ENCODE measurements at regions not wholly inside any gene's neighbourhood (a gene's known extent, or its start where the extent isn't known, plus 50 kb on each side); places are given as distances from the start of the nearest gene placed in this dataset.

- H3K4me3 ChIP-seq (ENCODE audit: low read length) = no peak overlapping the region
- no peak for DNase-seq (ENCODE audit: low read depth)
- no peak for TF ChIP-seq CTCF (conservative IDR thresholded peaks at IDR 0.05; ENCODE audit: low read depth, low read length)
These were observed 125.8 kb downstream of the CTH start for GRCh38 chr1:70536708-70537366.

- no peak for DNase-seq (ENCODE audit: low read depth)
- no peak for TF ChIP-seq CTCF (conservative IDR thresholded peaks at IDR 0.05; ENCODE audit: low read depth, low read length)
- H3K4me3 ChIP-seq (ENCODE audit: low read length) = no peak overlapping the region
These were observed 126.7 kb downstream of the CTH start for GRCh38 chr1:70537788-70538187.

- no peak for TF ChIP-seq CTCF (conservative IDR thresholded peaks at IDR 0.05; ENCODE audit: low read depth, low read length)
- no peak overlapping the region for H3K4me3 ChIP-seq (ENCODE audit: low read length)
- no peak for DNase-seq (ENCODE audit: low read depth)
These were observed 131.0 kb downstream of the CTH start for GRCh38 chr1:70542030-70542429.

GRCh38 chr1:70542856-70543255 is 131.8 kb downstream of the CTH start:
- no peak overlapping the region for H3K4me3 ChIP-seq (ENCODE audit: low read length)
- DNase-seq (ENCODE audit: low read depth) = no peak
- no peak for TF ChIP-seq CTCF (conservative IDR thresholded peaks at IDR 0.05; ENCODE audit: low read depth, low read length)

- no peak for TF ChIP-seq CTCF (conservative IDR thresholded peaks at IDR 0.05; ENCODE audit: low read depth, low read length)
- DNase-seq (ENCODE audit: low read depth) = no peak
- H3K4me3 ChIP-seq (ENCODE audit: low read length) = no peak overlapping the region
These were observed 135.7 kb downstream of the CTH start for GRCh38 chr1:70546726-70547125.

GRCh38 chr1:70552662-70553566 is 141.8 kb downstream of the CTH start:
- no peak for DNase-seq (ENCODE audit: low read depth)
- H3K4me3 ChIP-seq (ENCODE audit: low read length) = no peak overlapping the region
- no peak for TF ChIP-seq CTCF (conservative IDR thresholded peaks at IDR 0.05; ENCODE audit: low read depth, low read length)

GRCh38 chr1:70553567-70553956 is 142.5 kb downstream of the CTH start:
- no peak for DNase-seq (ENCODE audit: low read depth)
- TF ChIP-seq CTCF (conservative IDR thresholded peaks at IDR 0.05; ENCODE audit: low read depth, low read length) = no peak
- H3K4me3 ChIP-seq (ENCODE audit: low read length) = no peak overlapping the region
